ENCODE measurements at regions not wholly inside any gene's neighbourhood (a gene's known extent, or its start where the extent isn't known, plus 50 kb on each side); places are given as distances from the start of the nearest gene placed in this dataset.
"Not testable (repeated sequence)": the region's sequence is repeated elsewhere in the genome, so short reads cannot be mapped to it uniquely, and the experiment has no call there.

DNA sequence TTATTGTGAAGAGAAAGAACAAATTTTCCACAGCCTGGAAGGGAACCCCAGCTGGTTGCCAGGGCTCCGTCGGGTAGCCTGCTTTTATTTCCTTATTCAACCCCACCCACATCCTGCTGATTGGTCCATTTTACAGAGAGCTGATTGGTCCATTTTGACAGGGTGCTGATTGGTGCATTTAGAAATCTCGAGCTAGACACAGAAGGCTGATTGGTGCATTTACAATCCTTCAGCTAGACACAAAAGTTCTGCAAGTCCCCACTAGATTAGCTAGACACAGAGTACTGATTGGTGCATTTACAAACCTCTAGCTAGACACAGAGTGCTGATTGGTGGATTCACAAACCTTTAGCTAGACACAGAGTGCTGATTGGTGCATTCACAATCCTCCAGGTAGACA is 241.1 kb downstream of the TFEC start:
- TF ChIP-seq, protein P1, sequence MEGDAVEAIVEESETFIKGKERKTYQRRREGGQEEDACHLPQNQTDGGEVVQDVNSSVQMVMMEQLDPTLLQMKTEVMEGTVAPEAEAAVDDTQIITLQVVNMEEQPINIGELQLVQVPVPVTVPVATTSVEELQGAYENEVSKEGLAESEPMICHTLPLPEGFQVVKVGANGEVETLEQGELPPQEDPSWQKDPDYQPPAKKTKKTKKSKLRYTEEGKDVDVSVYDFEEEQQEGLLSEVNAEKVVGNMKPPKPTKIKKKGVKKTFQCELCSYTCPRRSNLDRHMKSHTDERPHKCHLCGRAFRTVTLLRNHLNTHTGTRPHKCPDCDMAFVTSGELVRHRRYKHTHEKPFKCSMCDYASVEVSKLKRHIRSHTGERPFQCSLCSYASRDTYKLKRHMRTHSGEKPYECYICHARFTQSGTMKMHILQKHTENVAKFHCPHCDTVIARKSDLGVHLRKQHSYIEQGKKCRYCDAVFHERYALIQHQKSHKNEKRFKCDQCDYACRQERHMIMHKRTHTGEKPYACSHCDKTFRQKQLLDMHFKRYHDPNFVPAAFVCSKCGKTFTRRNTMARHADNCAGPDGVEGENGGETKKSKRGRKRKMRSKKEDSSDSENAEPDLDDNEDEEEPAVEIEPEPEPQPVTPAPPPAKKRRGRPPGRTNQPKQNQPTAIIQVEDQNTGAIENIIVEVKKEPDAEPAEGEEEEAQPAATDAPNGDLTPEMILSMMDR (IDR thresholded peaks at IDR 0.05; ENCODE audit: low read length), result not testable (repeated sequence)
- TF ChIP-seq EZH2 (optimal IDR thresholded peaks at IDR 0.05; ENCODE audit: low read depth, low read length), result not testable (repeated sequence)
